Right lobe of liver (tissue), 4 donors: ENCODE measurements at regions not wholly inside any gene's neighbourhood (a gene's known extent, or its start where the extent isn't known, plus 50 kb on each side); places are given as distances from the start of the nearest gene placed in this dataset.

ENCODE experiments used
- POLR2A ChIP-seq: fragments of 450-650 bp; IDR thresholded peaks from one replicate; pipeline ENCODE4 v1.6.1; 2017; ENCODE audit warnings: antibody characterized with exemption, mild to moderate bottlenecking
- TF ChIP-seq, protein P1 (sequence below), 4 donors: fragments of 200-600 bp in 3 of 4; fragments of 450-650 bp in 1 of 4; IDR thresholded peaks; one replicate each; pipeline versions ENCODE4 v1.5.1 to v1.8.0; 2016 to 2022; ENCODE audit warnings: antibody characterized with exemption in 4 of 4, mild to moderate bottlenecking in 2 of 4
- donor health status: DM: no; HTN: no; CAD: no.
- donor health status: DM: no; HTN: no; CAD: no.
- donor health status: DM: no; HTN: yes; CAD: no.

- TF ChIP-seq, protein P1, sequence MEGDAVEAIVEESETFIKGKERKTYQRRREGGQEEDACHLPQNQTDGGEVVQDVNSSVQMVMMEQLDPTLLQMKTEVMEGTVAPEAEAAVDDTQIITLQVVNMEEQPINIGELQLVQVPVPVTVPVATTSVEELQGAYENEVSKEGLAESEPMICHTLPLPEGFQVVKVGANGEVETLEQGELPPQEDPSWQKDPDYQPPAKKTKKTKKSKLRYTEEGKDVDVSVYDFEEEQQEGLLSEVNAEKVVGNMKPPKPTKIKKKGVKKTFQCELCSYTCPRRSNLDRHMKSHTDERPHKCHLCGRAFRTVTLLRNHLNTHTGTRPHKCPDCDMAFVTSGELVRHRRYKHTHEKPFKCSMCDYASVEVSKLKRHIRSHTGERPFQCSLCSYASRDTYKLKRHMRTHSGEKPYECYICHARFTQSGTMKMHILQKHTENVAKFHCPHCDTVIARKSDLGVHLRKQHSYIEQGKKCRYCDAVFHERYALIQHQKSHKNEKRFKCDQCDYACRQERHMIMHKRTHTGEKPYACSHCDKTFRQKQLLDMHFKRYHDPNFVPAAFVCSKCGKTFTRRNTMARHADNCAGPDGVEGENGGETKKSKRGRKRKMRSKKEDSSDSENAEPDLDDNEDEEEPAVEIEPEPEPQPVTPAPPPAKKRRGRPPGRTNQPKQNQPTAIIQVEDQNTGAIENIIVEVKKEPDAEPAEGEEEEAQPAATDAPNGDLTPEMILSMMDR (IDR thresholded peaks at IDR 0.05) = no peak
- no peak for TF ChIP-seq POLR2A
Observed at GRCh38 chr13:99861771-99862170, 109.8 kb downstream of the ZIC5 start.
